Osteoblast (primary cell): ENCODE measurements at regions not wholly inside any gene's neighbourhood (a gene's known extent, or its start where the extent isn't known, plus 50 kb on each side); places are given as distances from the start of the nearest gene placed in this dataset.
A peak's percentile ranks its signal among the peaks of the same experiment; 100 is the strongest.

Experiments
- DNase-seq: peaks from one replicate; pipeline ENCODE4 v3.0.0; 2011; ENCODE audit warnings: low spot score, mixed read lengths; ENCODE audit not compliant: insufficient read length; ENCODE audit errors: missing footprints
- H2AFZ ChIP-seq: 2 replicates; pipeline ENCODE4 v1.6.0; 2011; ENCODE audit warnings: mild to moderate bottlenecking, low read length
- H3K27ac ChIP-seq: 2 replicates; pipeline ENCODE4 v1.5.1; 2011; ENCODE audit warnings: mild to moderate bottlenecking, low read depth, low read length, moderate library complexity
- H3K27me3 ChIP-seq: 2 replicates; pipeline ENCODE4 v1.6.0; 2012; ENCODE audit warnings: mild to moderate bottlenecking, control low read depth, inconsistent platforms, low read length, moderate library complexity; ENCODE audit not compliant: insufficient read depth
- H3K36me3 ChIP-seq: 2 replicates; pipeline ENCODE4 v1.5.1; 2011; ENCODE audit warnings: mild to moderate bottlenecking, low read length, control low read depth, moderate library complexity; ENCODE audit not compliant: insufficient read depth
- H3K4me1 ChIP-seq: 2 replicates; pipeline ENCODE4 v1.5.1; 2011; ENCODE audit warnings: mild to moderate bottlenecking, low read length, control low read depth, moderate library complexity; ENCODE audit not compliant: insufficient read depth
- H3K4me2 ChIP-seq: 2 replicates; pipeline ENCODE4 v1.6.0; 2011; ENCODE audit warnings: mild to moderate bottlenecking, low read length; ENCODE audit not compliant: insufficient read depth
- H3K4me3 ChIP-seq: fragments of 200-600 bp; sonication (generic); 3 replicates; pipeline ENCODE4 v1.5.1; 2012; ENCODE audit warnings: mild to moderate bottlenecking, low read length, inconsistent platforms; ENCODE audit not compliant: insufficient read depth
- H3K79me2 ChIP-seq: 2 replicates; pipeline ENCODE4 v1.6.0; 2012; ENCODE audit warnings: mild to moderate bottlenecking, low read length, control low read depth, inconsistent platforms; ENCODE audit not compliant: insufficient read depth
- H3K9me3 ChIP-seq: 2 replicates; pipeline ENCODE4 v1.5.1; 2011; ENCODE audit warnings: low read depth, low read length, control low read depth
- H4K20me1 ChIP-seq: 2 replicates; pipeline ENCODE4 v1.6.0; 2012; ENCODE audit warnings: mild to moderate bottlenecking, low read length, control low read depth; ENCODE audit not compliant: insufficient read depth
- TF ChIP-seq, protein P1 (sequence below): IDR thresholded peaks from 2 replicates; pipeline ENCODE4 v1.5.1; 2011; ENCODE audit warnings: mild to moderate bottlenecking, low read depth, low read length, moderate library complexity; ENCODE audit errors: extremely low read depth

DNA sequence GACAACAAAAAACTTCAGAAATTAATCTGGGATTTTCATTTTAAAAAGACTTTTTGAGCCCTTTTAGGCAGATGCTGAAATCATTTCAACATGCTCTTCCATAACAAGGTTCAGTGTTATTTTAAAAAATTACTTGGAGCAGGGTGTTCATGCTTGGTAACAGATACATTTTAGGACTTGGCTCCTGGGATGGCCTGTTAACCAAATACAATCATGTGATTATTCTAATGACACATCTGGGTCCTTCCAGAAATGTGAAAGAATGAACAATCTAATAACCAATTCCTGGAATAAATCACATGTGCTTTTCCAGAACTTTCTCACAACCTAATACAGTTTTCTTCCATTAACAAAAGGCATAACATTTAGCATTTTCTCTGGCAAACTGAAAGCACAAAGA, 379.8 kb upstream of the RUNX1 start:
- TF ChIP-seq, protein P1, sequence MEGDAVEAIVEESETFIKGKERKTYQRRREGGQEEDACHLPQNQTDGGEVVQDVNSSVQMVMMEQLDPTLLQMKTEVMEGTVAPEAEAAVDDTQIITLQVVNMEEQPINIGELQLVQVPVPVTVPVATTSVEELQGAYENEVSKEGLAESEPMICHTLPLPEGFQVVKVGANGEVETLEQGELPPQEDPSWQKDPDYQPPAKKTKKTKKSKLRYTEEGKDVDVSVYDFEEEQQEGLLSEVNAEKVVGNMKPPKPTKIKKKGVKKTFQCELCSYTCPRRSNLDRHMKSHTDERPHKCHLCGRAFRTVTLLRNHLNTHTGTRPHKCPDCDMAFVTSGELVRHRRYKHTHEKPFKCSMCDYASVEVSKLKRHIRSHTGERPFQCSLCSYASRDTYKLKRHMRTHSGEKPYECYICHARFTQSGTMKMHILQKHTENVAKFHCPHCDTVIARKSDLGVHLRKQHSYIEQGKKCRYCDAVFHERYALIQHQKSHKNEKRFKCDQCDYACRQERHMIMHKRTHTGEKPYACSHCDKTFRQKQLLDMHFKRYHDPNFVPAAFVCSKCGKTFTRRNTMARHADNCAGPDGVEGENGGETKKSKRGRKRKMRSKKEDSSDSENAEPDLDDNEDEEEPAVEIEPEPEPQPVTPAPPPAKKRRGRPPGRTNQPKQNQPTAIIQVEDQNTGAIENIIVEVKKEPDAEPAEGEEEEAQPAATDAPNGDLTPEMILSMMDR, result no peak
- Histone ChIP-seq H4K20me1 (no peaks in the 10 kb centered on the region), H2AFZ (no peak overlapping the region), H3K4me1 (peaks cover 15% of the 10 kb centered on the region), H3K27me3 (no peaks in the 10 kb centered on the region), H3K27ac (no peak overlapping the region), H3K9me3 (no peaks in the 10 kb centered on the region), H3K4me2 (peak overlapping the region; percentile 62), H3K4me3 (peak overlapping the region; percentile 44), H3K36me3 (no peaks in the 10 kb centered on the region), H3K79me2 (no peaks in the 10 kb centered on the region)
- DNase-seq, result no peak

DNA sequence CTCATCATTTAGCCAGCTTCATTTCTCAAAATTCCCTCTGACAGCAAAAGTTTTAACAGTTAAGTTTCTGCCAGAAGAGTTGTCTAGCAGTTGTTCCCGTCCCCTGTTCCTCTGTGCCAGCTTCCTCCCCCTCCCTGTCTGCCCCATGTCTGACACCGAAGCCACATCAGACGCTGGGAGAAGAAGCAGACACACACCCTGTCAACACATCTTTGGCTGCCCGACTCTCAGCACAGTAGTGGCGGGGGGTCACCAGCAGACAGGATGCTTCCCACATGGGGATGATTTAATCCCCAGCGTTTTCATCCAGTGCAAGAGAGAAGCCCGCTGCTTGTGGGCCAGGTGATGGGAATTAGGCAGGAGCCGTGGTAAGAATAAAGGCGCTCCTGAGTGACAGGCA, 379.4 kb upstream of the RUNX1 start:
- Histone ChIP-seq H3K4me2 (peak overlapping the region; percentile 62), H3K4me3 (peak overlapping the region; percentile 44), H3K27me3 (no peaks in the 10 kb centered on the region), H4K20me1 (no peaks in the 10 kb centered on the region), H3K79me2 (no peaks in the 10 kb centered on the region), H2AFZ (peak overlapping the region; percentile 65), H3K4me1 (peaks cover 16% of the 10 kb centered on the region), H3K36me3 (no peaks in the 10 kb centered on the region), H3K9me3 (no peaks in the 10 kb centered on the region), H3K27ac (no peak overlapping the region)
- TF ChIP-seq, protein P1, result no peak
- no peak for DNase-seq

- Histone ChIP-seq H3K79me2 (no peaks in the 10 kb centered on the region), H3K4me1 (peaks cover 17% of the 10 kb centered on the region), H3K4me2 (peak overlapping the region; percentile 62), H3K27me3 (no peaks in the 10 kb centered on the region), H3K9me3 (no peaks in the 10 kb centered on the region), H4K20me1 (no peaks in the 10 kb centered on the region), H2AFZ (no peak overlapping the region), H3K36me3 (no peaks in the 10 kb centered on the region), H3K27ac (no peak overlapping the region), H3K4me3 (no peak overlapping the region)
- DNase-seq, result no peak
- TF ChIP-seq, protein P1, result no peak
Observed at GRCh38 chr21:35428001-35428320, 378.9 kb upstream of the RUNX1 start.

DNA sequence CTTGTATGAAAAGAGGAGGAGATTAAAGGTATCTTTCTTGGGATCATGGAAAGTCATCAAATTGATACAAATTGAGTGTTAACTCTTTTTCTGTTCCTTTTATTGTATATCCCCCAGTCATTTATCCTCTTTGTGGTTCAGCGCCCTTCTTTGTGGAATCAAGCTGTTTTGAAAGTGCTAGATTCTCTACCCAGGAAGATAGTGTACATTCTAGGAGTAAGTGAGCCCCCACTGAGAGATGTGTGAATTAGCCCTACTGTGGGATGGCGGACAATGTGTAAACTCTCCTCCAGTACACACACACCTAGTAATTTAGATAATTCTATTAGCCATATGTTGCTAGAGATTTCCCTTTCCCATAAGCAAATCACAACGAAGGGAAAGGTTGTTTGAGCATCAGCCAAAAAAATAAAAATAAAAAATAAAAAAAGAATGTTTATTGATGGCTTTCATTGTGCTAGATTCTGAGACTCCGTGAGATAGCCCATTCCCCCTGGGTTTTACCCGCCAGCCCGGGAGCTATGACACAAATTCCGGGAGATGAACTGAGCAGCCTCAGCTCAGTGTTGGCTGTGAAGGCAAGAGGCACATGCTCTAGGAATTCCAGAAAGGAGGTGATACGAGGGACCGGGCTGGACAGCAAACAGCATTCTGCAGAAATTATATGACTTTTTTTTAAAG, 378.4 kb upstream of the RUNX1 start:
- Histone ChIP-seq H3K79me2 (no peaks in the 10 kb centered on the region), H3K36me3 (no peaks in the 10 kb centered on the region), H4K20me1 (no peaks in the 10 kb centered on the region), H3K4me3 (no peak overlapping the region), H3K27ac (no peak overlapping the region), H3K4me1 (peaks cover 17% of the 10 kb centered on the region), H3K27me3 (no peaks in the 10 kb centered on the region), H3K4me2 (no peak overlapping the region), H3K9me3 (peaks cover 1% of the 10 kb centered on the region), H2AFZ (no peak overlapping the region)
- TF ChIP-seq, protein P1, result no peak
- DNase-seq, result no peak
